ENCODE measurements at regions not wholly inside any gene's neighbourhood (a gene's known extent, or its start where the extent isn't known, plus 50 kb on each side); places are given as distances from the start of the nearest gene placed in this dataset.
"Not testable (repeated sequence)": the region's sequence is repeated elsewhere in the genome, so short reads cannot be mapped to it uniquely, and the experiment has no call there.

DNA sequence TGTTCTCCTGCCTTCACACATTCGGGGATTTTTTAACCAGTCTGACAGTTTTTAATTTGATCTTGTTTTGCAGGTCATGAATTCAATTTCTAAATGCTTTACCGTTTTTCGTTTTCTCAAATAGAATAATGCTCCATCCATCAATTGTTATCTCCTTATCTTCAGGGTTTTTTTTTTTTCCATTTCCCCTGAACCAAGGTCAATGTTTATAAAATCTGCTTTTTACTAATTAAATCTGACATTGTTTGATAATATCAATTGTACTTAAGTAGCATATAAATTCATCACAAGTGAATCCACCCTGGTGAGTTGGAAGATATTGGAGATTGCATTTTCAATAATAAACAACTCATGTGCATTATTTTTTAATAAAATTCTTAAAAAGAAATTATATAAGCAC, 2004.6 kb upstream of the WWC1 start:
- DNase-seq = no peak

DNA sequence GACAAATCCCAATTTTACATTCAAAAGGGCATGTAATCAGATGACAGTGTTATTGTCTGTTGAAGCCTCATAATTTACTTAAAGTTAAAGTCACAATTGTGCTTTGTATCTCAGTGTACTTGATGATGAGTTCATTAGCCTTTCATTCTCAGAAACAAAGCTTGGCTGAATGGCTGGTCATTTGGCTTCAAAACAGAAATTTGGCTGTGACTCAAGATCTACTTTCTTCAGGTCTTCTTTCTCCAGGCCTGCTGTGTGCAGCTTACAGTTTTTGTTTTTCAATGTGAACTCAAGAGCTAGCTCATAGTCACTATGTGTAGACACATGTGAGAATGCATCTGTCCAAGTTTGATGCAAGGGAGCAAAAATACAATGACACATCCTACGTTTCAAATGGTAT, 2003.6 kb upstream of the WWC1 start:
- no peak for DNase-seq

DNA sequence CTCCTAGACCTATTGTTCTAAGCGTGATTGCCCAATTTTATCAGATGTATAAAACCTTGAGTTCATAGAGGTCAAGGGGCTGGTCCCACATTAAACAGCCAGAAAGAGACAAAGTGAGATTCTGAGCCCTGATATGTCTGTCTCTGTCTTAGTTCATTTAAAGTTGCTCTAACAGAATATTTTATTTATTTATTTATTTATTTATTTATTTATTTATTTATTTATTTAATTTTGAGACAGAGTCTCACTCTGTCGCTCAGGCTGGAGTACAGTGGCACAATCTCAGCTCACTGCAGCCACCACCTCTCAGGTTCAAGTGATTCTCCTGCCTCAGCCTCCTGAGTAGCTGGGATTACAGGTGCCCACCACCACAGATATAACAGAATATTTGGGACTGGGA, 1999.6 kb upstream of the WWC1 start:
- not testable (repeated sequence) for DNase-seq

DNA sequence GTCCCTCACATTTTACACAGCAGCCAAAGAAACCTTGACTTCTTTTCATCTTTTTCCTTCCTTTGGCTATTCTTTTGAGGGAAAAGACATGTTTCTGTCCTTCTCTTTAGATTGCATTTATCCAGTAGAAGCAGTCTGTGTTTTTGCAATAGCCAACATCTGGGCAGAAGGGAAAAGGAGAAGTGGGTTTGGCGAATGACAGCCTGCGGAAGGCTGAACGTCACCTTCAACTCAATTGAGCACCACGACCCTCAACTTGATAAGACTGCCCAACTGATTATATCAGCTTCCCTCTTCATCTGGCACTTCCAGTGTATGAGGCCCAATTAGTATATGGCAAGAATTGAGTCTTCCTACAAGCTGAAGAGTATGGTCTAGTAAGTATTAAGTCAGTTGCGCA, 1997.6 kb upstream of the WWC1 start:
- DNase-seq = no peak

DNA sequence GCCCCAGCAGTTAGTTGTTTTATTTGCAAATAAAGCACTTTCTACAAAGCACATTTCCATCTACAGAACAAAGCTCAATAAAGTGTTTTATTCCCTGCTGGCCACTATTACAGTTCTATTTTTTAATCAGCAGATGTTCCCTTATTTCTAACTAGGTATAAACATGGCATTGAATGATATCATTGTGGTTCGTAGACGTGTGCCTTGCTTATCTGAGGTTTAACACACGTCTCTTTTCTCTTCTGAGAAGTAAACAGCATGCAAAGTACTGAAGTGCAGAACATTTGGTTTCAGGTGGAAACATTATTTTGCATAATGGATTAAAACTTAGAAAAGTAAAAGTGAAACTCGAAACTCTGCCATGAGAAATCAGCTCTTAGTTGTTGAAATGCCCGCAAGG, 1989.3 kb upstream of the WWC1 start:
- no peak for DNase-seq

GRCh38 chr5:166317425-166317824, 1974.0 kb upstream of the WWC1 start:
- DNase-seq = no peak

DNA sequence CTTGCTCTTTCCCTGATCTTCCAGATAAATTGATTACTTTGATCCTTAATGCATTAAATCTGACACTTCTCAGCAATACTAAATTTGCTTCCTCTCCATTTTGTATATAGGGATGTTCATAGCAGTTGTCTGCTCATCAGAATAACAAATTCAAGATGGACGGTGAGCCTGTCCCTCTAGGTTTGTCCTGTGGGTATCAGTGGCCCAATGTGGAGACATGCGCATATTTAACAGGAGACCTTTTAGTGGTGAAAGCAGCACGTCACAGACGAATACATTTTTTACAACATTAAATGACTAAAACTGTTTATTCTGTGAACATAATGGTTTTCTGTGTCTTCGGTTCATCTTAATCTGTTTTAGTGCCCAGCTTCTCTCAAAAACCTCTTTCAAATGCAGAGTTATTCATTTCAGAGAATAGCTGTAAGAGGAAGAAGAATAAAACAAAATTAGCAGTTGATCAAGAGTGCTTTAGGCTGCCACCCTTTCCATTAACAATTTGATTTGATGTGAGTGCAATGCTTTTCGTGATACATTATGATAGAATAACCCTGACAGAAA, 1970.4 kb upstream of the WWC1 start:
- no peak for DNase-seq

- no peak for DNase-seq
Measured at GRCh38 chr5:166324372-166324771, 1967.1 kb upstream of the WWC1 start.

DNA sequence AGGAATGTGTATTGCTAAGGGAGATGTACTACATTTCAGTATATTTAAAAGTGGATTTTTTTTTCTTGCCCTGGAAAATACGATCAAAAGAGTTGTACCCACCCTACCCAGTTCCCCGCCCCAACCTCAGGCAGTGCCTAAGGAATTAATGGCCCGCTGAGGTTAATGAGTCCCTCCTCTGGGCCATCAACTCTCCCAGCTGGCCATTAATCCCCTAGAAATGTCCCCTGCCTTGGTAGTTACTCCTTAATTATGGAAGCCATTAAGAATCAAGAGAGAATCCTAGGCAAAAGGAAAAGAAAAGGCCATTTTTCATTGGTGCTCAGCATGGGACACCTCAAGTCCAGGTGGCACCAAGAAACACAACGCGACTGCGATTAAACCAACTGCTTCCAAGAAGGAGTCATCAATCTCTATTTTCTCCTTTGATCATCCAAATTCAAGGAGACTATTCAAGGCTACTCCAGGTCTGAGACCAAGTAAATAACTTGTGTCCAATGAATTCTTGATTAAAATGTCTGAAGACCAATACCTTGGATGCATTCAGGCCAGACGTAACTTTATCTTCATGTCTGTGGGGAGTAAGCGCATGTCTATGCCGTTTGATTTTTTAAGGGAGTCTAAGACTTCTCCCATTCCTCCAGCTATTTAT, 1962.2 kb upstream of the WWC1 start:
- no peak for DNase-seq

DNA sequence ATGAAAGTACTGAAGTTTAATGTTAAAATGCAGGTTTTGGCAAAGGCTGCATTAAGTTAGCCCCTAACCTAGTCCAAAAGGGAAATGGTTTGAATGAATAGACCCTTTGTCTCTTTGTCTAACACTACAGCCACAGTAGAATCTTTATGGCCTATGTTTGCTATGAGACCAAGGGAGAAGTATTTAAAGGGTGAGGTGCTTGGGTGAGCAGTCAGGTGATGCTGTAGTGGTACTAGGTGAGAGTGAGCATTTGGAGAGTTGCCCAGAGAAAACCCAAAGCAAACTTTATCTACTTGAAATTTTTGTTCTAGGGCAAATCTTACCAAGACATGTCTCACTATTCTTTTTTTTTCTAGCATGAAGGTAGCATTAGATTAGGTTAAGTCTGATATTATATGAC, 1961.4 kb upstream of the WWC1 start:
- no peak for DNase-seq

DNA sequence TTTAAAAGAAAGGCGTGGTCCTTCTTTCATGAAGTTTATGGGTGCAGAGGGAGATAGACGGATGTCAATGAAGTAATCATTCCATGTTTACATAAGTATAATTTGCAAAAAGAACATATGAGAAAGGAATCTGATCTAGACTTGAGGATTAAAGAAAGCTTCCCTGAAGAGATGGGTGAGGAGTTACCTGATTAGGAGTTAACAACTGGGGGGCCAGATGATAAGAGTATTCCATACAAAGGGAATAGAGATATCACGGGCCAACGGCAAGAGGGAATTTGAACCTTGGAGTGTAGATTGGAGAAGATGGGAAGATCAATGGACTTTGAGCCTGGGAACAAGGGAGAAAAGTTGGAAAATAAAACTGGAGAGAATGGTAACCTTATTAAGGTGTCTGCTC, 1959.9 kb upstream of the WWC1 start:
- no peak for DNase-seq

DNA sequence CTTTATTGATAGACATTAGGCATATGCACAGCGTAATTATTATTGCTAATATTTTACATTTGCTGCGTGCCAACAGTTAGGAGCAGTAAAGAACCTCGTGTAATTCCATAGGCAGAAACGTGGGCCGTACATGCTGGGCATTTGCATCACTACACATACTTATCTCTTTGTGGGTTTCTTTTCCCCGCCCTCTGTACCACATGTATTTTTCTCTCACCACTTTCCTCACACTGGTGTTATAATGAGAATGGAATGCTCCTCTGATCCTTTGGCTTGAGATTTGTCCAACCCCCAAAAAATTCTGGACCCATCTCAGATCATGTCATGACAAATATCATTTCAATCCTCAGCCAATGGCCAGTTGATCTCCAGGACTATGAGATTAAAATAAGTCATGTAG, 1952.6 kb upstream of the WWC1 start:
- DNase-seq = no peak

- DNase-seq = no peak
Measured at GRCh38 chr5:166340039-166340438, 1951.4 kb upstream of the WWC1 start.

DNA sequence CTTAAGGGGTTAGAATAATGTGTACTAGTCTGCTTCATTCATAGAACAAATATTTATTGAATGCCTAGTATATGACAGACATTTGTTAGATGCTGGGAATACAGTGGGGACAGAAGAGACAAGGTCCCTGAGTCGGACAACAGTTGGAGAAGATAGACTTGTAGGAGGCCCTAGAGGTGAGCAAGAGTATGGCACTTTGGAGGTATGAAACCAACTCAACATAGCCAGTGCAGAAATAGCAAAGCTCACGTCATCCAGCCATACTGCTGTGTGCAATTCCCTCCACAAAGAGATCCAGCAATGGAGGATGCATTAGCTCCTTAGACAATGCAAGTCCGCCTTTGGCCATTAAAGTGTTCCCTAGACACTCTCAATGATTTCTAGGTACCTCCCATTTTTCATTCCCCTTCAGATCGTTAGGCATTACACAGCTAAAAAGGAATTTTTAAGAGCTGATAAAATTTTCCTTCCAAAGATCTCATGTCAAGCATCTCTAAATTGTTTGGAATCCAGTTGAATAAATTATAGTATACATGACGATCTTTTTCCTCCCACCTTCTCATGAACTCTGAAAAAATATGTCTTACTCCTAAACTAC, 1949.6 kb upstream of the WWC1 start:
- no peak for DNase-seq

DNA sequence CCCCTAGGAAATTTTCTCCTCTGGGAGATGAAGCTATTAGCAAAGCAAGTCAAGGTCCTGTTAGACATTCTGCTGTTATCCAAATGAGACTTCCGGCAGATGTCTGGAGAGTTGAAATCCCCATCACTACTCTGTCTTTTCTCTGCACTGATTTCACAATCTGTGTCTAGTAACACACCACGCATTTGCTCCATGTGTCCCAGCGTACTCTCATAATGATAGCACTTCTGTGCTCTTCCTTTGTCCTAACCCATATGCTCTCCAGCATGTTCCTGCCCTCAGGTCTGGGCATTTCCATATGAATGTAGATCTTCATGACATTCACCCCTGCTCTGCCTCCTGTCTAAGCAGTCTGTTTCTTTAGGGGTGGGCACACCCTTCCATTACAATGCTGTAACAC, 1949.0 kb upstream of the WWC1 start:
- no peak for DNase-seq

- DNase-seq = no peak
Measured at GRCh38 chr5:166346726-166347374, 1944.6 kb upstream of the WWC1 start.

DNA sequence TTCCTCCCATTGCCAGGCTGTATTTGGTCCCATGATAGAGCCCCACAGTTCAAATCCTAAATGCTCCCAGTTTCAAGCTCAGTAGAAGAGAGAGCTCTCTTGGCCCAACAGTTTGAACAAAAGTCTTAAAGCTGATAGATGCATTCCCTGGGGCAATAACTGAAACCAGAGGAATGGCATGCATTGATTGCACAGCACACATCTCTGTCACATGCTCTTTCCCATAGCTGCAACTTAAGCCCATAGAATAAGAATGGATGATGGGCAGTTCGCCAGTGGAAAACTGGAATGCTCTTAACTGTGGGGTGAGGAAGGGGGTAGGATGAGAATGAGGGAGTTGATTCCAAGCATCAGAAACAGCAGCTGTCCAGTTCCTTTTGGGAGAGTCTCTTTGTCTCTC, 1942.4 kb upstream of the WWC1 start:
- DNase-seq = no peak

- DNase-seq = no peak
Measured at GRCh38 chr5:166353580-166353979, 1937.9 kb upstream of the WWC1 start.

DNA sequence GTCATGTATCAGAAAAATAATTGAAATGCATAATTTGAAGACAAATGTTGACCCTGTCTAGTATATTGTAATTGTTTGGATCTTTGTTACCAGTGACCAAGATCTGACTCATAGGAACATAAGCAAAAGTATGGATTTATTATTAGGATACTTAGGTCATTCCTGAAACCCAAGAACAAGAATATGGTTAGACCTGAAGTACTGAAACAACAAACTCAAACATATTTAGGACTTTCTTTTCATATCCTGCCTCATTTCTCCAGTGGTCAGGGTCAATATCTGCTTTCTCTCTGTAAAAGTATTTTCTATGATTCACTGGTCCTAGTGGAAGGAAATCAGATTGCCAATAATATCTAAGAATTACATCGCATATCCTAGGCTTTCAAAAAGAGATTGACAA, 1937.1 kb upstream of the WWC1 start:
- DNase-seq = no peak

GRCh38 chr5:166356096-166356495, 1935.3 kb upstream of the WWC1 start:
- no peak for DNase-seq

- no peak for DNase-seq
Measured at GRCh38 chr5:166358127-166358830, 1933.2 kb upstream of the WWC1 start.

- DNase-seq = no peak
Measured at GRCh38 chr5:166363087-166363760, 1928.2 kb upstream of the WWC1 start.

GRCh38 chr5:166365164-166365563, 1926.3 kb upstream of the WWC1 start:
- no peak for DNase-seq

Measured in dermis blood vessel endothelial cell (primary cell).